Heart left ventricle (tissue), 13 donors: ENCODE measurements at regions not wholly inside any gene's neighbourhood (a gene's known extent, or its start where the extent isn't known, plus 50 kb on each side); places are given as distances from the start of the nearest gene placed in this dataset.

Experiments
- CTCF ChIP-seq, 12 donors: fragments of 200-600 bp; sonication (generic) in 4 of 12; IDR thresholded peaks; one replicate each; pipeline versions ENCODE4 v1.5.0 to v1.8.0; 2018 to 2022; ENCODE audit warnings: antibody characterized with exemption in 12 of 12, mild to moderate bottlenecking in 5 of 12
- POLR2A ChIP-seq, 2 donors: fragments of 450-650 bp; IDR thresholded peaks; one replicate each; pipeline ENCODE4 v1.6.1; 2017; ENCODE audit warnings: antibody characterized with exemption in 2 of 2, mild to moderate bottlenecking in 2 of 2, moderate library complexity in 2 of 2
- donor health status: ischemic (EF 13 %, LVEDD 7.1; RV severe dilation, severe dysfunction).
- donor health status: DM: no; HTN: yes; CAD: no.
- donor health status: DM: no; HTN: no; CAD: no.
- donor health status: ischemic (EF 25% LVEDD 6.9; RV normal size, moderate dysfunction).
- donor health status: ischemic (EF 25% LVEDD 5.7; RV mildly dilated, moderate dysfunction).
- donor health status: ischemic (EF 35%, LVEDD 5.7; RV mildly dilated, moderate dysfunction).
- donor health status: nonischemic (EF 11% LVEDD 7.7; RV severe dilation, severe dysfunction).
- donor health status: DM: yes; HTN: yes; CAD: no.
- donor health status: PGD.
- donor health status: ischemic (EF 29% LVEDD 5.4; RV normal size, mild dysfunction).
- donor health status: nonischemic (EF 23%, LVEDD 6.1; RV moderate dilation, normal function).

- TF ChIP-seq POLR2A (IDR thresholded peaks at IDR 0.05): no peak
- TF ChIP-seq CTCF (IDR thresholded peaks at IDR 0.05): no peak
Observed at GRCh38 chr3:106296062-106296461, 427.2 kb upstream of the CBLB start.
